ENCODE measurements at regions not wholly inside any gene's neighbourhood (a gene's known extent, or its start where the extent isn't known, plus 50 kb on each side); places are given as distances from the start of the nearest gene placed in this dataset.

DNA sequence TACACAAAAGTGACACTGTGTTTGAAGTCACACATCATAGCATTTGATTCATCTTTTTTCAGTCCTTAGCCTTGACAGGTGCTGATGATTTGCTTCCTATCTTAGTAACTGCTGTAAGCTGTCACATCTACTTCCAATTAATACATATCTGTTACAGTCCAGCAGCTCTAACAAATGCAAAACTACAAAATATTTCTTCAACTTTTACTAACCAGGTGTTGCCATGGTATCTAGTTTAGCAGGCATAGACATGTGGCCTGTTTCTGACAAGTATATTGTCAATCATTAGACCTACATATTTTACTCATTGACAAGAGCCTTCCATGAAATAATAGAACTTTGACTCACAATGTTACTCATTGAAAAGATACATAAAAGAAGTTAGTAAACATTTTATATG lies 1159.7 kb downstream of the GRIK2 start:
- no peak overlapping the region for H3K27ac ChIP-seq (ENCODE audit: insufficient read depth in 1 of 2, low read depth in 1 of 2, low read length in 2 of 2, poor library complexity in 1 of 2, severe bottlenecking in 2 of 2)
- ChIA-PET CTCF (no interaction called here), POLR2A (no interaction called here)
- H3K4me1 ChIP-seq (ENCODE audit: control extremely low read depth in 1 of 4, control insufficient read depth in 4 of 4, insufficient read depth in 4 of 4, low read length in 3 of 4) = no peaks in the 10 kb centered on the region
- H3K9me3 ChIP-seq (ENCODE audit: control extremely low read depth in 1 of 5, control insufficient read depth in 4 of 5, insufficient read depth in 2 of 5, low read depth in 1 of 5, low read length in 4 of 5) = no peaks in the 10 kb centered on the region
- no peaks in the 10 kb centered on the region for H3K27me3 ChIP-seq (replicated peaks in 2 of 5; ENCODE audit: control insufficient read depth in 4 of 5, insufficient read depth in 5 of 5, low read length in 4 of 5)
- H3K4me3 ChIP-seq (ENCODE audit: control insufficient read depth in 1 of 7, extremely low read depth in 1 of 7, insufficient read depth in 4 of 7, low read depth in 2 of 7, low read length in 6 of 7) = no peak overlapping the region
- H3K36me3 ChIP-seq (ENCODE audit: control insufficient read depth in 4 of 4, insufficient read depth in 4 of 4, low read length in 3 of 4) = no peaks in the 10 kb centered on the region
- DNase-seq = no peak

DNA sequence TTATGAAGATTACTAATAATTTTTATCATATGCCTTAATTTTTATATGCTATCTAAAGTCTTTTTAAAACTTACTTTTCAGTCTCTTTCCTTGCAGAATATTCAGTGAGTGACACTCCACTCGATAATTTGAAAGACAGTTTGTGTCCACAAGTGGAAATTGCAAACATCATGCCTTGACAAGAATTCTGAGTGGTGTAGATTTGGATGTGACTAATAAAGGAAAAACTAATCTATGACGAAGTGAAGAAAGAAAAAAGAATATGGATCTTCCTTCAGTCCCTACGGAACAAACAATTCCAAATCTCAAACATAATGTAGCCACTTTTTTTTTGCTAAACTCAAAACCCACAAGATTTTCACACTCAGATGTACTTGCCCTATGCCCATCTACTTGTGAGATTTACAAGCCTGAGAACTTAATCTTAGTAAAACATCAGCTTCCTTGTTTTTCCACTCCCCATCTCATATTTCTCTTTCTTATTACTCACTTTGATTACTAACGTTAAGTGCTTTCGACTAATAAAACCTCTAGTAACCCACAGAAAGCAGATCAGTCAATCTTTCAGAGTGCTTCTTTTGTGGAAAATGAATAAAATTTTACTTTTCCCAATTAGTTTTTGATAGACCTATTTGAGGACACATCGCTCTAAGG lies 1155.8 kb downstream of the GRIK2 start:
- Histone ChIP-seq H3K4me1 (ENCODE audit: control extremely low read depth in 1 of 4, control insufficient read depth in 4 of 4, insufficient read depth in 4 of 4, low read length in 3 of 4) (no peaks in the 10 kb centered on the region), H3K9me3 (ENCODE audit: control extremely low read depth in 1 of 5, control insufficient read depth in 4 of 5, insufficient read depth in 2 of 5, low read depth in 1 of 5, low read length in 4 of 5) (no peaks in the 10 kb centered on the region), H3K27me3 (replicated peaks in 2 of 5; ENCODE audit: control insufficient read depth in 4 of 5, insufficient read depth in 5 of 5, low read length in 4 of 5) (no peaks in the 10 kb centered on the region), H3K27ac (ENCODE audit: insufficient read depth in 1 of 2, low read depth in 1 of 2, low read length in 2 of 2, poor library complexity in 1 of 2, severe bottlenecking in 2 of 2) (no peak overlapping the region), H3K4me3 (ENCODE audit: control insufficient read depth in 1 of 7, extremely low read depth in 1 of 7, insufficient read depth in 4 of 7, low read depth in 2 of 7, low read length in 6 of 7) (no peak overlapping the region), H3K36me3 (ENCODE audit: control insufficient read depth in 4 of 4, insufficient read depth in 4 of 4, low read length in 3 of 4) (no peaks in the 10 kb centered on the region)
- WGBS (ENCODE audit: insufficient coverage) = 48% methylated on average over 2 of the region's 6 CpGs
- ChIA-PET POLR2A (no interaction called here), CTCF (no interaction called here)
- DNase-seq = no peak

DNA sequence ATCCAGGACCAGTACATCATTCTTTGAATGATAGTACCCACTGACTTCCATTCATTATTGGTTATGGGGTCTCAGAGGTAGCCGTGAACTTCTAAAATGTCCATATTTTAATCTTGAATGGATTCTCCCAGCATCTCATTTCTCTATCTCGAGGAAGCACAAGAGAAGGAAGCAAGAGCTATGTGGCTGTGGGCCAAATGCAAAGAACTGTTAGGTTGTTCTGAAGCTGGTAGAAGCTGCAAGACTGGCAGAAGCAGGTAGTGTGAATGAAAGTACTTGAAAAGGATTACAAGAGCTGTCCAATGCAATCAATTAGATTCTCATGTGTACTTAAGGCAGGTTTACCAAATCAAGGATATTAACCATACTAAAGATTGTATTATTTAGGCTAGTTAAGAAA lies 1131.8 kb downstream of the GRIK2 start:
- DNase-seq = no peak
- Histone ChIP-seq H3K4me3 (ENCODE audit: control insufficient read depth in 1 of 7, extremely low read depth in 1 of 7, insufficient read depth in 4 of 7, low read depth in 2 of 7, low read length in 6 of 7) (no peak overlapping the region), H3K9me3 (ENCODE audit: control extremely low read depth in 1 of 5, control insufficient read depth in 4 of 5, insufficient read depth in 2 of 5, low read depth in 1 of 5, low read length in 4 of 5) (no peaks in the 10 kb centered on the region), H3K27ac (ENCODE audit: insufficient read depth in 1 of 2, low read depth in 1 of 2, low read length in 2 of 2, poor library complexity in 1 of 2, severe bottlenecking in 2 of 2) (no peak overlapping the region), H3K4me1 (ENCODE audit: control extremely low read depth in 1 of 4, control insufficient read depth in 4 of 4, insufficient read depth in 4 of 4, low read length in 3 of 4) (no peaks in the 10 kb centered on the region), H3K27me3 (replicated peaks in 2 of 5; ENCODE audit: control insufficient read depth in 4 of 5, insufficient read depth in 5 of 5, low read length in 4 of 5) (no peaks in the 10 kb centered on the region), H3K36me3 (ENCODE audit: control insufficient read depth in 4 of 4, insufficient read depth in 4 of 4, low read length in 3 of 4) (no peaks in the 10 kb centered on the region)
- CTCF ChIA-PET = no interaction called here
- 100% methylated on average over 1 of the region's 2 CpGs for WGBS (ENCODE audit: insufficient coverage)
- POLR2A ChIA-PET = no interaction called here

DNA sequence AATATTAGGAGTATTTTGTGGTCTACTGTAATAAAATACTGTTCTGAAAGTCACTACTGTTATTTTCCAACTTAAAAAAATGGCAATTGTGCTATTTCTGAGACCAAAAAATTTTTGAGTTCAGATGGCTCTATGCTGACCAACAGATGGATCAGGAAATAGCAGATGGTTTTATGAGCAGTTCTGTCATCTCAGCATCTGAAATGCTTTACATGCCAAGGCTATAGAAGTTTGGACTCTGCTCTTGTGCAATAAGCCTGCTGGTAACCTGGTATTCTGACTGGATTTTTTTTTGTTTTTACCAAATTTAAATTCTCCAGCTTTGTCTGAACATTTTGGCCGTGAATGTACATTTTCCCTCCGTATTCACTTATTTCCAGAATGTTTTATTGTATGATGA lies 1127.5 kb downstream of the GRIK2 start:
- CTCF ChIA-PET = no interaction called here
- H3K4me1 ChIP-seq (ENCODE audit: control extremely low read depth in 1 of 4, control insufficient read depth in 4 of 4, insufficient read depth in 4 of 4, low read length in 3 of 4) = no peaks in the 10 kb centered on the region
- no CpG with 5 or more reads among the region's 2 CpGs for WGBS (ENCODE audit: insufficient coverage)
- no peaks in the 10 kb centered on the region for H3K9me3 ChIP-seq (ENCODE audit: control extremely low read depth in 1 of 5, control insufficient read depth in 4 of 5, insufficient read depth in 2 of 5, low read depth in 1 of 5, low read length in 4 of 5)
- no peak for DNase-seq
- H3K36me3 ChIP-seq (ENCODE audit: control insufficient read depth in 4 of 4, insufficient read depth in 4 of 4, low read length in 3 of 4) = no peaks in the 10 kb centered on the region
- POLR2A ChIA-PET = no interaction called here
- no peaks in the 10 kb centered on the region for H3K27me3 ChIP-seq (replicated peaks in 2 of 5; ENCODE audit: control insufficient read depth in 4 of 5, insufficient read depth in 5 of 5, low read length in 4 of 5)
- no peak overlapping the region for H3K27ac ChIP-seq (ENCODE audit: insufficient read depth in 1 of 2, low read depth in 1 of 2, low read length in 2 of 2, poor library complexity in 1 of 2, severe bottlenecking in 2 of 2)
- H3K4me3 ChIP-seq (ENCODE audit: control insufficient read depth in 1 of 7, extremely low read depth in 1 of 7, insufficient read depth in 4 of 7, low read depth in 2 of 7, low read length in 6 of 7) = no peak overlapping the region

DNA sequence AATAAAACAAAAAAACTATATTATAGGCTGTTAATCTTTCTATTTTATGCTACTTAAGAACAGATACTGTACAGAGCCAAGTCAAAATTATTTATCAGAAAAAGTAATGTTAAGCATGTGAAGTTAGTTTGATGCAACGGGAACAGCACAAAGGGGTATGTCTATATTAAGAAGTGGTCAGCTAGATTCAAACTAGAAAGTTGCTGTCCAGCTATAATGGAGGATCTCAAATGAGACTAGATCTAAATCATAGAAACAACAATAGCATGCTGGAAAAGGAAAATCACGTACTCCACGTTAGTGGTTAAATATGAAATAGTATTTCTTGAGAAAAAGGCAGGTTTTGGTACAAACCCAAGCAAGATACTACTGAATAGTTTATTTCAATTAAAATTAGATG lies 1124.0 kb downstream of the GRIK2 start:
- Histone ChIP-seq H3K4me3 (ENCODE audit: control insufficient read depth in 1 of 7, extremely low read depth in 1 of 7, insufficient read depth in 4 of 7, low read depth in 2 of 7, low read length in 6 of 7) (no peak overlapping the region), H3K27me3 (replicated peaks in 2 of 5; ENCODE audit: control insufficient read depth in 4 of 5, insufficient read depth in 5 of 5, low read length in 4 of 5) (no peaks in the 10 kb centered on the region), H3K4me1 (ENCODE audit: control extremely low read depth in 1 of 4, control insufficient read depth in 4 of 4, insufficient read depth in 4 of 4, low read length in 3 of 4) (no peaks in the 10 kb centered on the region), H3K27ac (ENCODE audit: insufficient read depth in 1 of 2, low read depth in 1 of 2, low read length in 2 of 2, poor library complexity in 1 of 2, severe bottlenecking in 2 of 2) (no peak overlapping the region), H3K9me3 (ENCODE audit: control extremely low read depth in 1 of 5, control insufficient read depth in 4 of 5, insufficient read depth in 2 of 5, low read depth in 1 of 5, low read length in 4 of 5) (no peaks in the 10 kb centered on the region), H3K36me3 (ENCODE audit: control insufficient read depth in 4 of 4, insufficient read depth in 4 of 4, low read length in 3 of 4) (no peaks in the 10 kb centered on the region)
- ChIA-PET CTCF (no interaction called here), POLR2A (no interaction called here)
- WGBS (ENCODE audit: insufficient coverage) = no CpG with 5 or more reads among the region's 3 CpGs
- DNase-seq = no peak

DNA sequence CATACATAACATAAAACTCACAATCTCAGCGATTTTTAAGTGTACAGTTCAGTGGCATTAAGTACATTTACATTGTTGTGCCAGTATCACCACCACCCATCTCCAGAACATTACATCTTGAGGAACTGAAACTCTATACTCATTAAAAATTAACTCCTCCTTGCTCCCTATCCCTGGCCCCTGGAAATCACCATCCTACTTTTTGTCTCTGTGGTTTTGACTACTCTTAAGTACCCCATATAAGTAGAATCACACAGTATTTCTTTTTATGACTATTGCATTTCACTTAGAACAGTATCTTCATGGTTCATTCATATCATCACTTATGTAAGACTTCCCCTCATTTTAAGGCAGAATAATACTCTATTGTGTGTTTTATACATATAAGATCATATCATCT lies 1108.1 kb downstream of the GRIK2 start:
- Histone ChIP-seq H3K36me3 (ENCODE audit: control insufficient read depth in 4 of 4, insufficient read depth in 4 of 4, low read length in 3 of 4) (no peaks in the 10 kb centered on the region), H3K27ac (ENCODE audit: insufficient read depth in 1 of 2, low read depth in 1 of 2, low read length in 2 of 2, poor library complexity in 1 of 2, severe bottlenecking in 2 of 2) (no peak overlapping the region), H3K4me1 (ENCODE audit: control extremely low read depth in 1 of 4, control insufficient read depth in 4 of 4, insufficient read depth in 4 of 4, low read length in 3 of 4) (no peaks in the 10 kb centered on the region), H3K9me3 (ENCODE audit: control extremely low read depth in 1 of 5, control insufficient read depth in 4 of 5, insufficient read depth in 2 of 5, low read depth in 1 of 5, low read length in 4 of 5) (no peaks in the 10 kb centered on the region), H3K27me3 (replicated peaks in 2 of 5; ENCODE audit: control insufficient read depth in 4 of 5, insufficient read depth in 5 of 5, low read length in 4 of 5) (no peaks in the 10 kb centered on the region), H3K4me3 (ENCODE audit: control insufficient read depth in 1 of 7, extremely low read depth in 1 of 7, insufficient read depth in 4 of 7, low read depth in 2 of 7, low read length in 6 of 7) (no peak overlapping the region)
- ChIA-PET POLR2A (no interaction called here), CTCF (no interaction called here)
- WGBS (ENCODE audit: insufficient coverage) = no CpG with 5 or more reads among the region's 1 CpG
- DNase-seq = no peak

DNA sequence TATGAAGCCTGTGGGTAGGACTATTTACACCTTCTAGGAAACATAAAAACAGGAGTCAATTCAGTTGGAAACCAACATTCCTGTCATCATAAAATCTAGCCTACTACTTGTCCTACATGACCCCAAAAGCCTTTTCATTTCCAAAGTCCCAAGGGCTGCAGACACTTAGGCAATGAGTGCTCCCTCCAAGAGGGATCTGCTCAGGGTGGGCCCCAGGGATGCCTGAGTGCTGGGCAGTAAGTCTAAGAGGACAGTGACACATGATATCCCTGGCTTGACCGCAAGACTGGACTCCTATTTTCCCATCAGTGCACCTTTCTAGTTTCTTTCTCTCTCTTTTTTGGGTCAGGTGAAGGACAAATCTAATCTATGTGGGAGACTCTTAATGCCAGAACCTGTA lies 1101.3 kb downstream of the GRIK2 start:
- Histone ChIP-seq H3K27ac (ENCODE audit: insufficient read depth in 1 of 2, low read depth in 1 of 2, low read length in 2 of 2, poor library complexity in 1 of 2, severe bottlenecking in 2 of 2) (no peak overlapping the region), H3K4me3 (ENCODE audit: control insufficient read depth in 1 of 7, extremely low read depth in 1 of 7, insufficient read depth in 4 of 7, low read depth in 2 of 7, low read length in 6 of 7) (no peak overlapping the region), H3K9me3 (ENCODE audit: control extremely low read depth in 1 of 5, control insufficient read depth in 4 of 5, insufficient read depth in 2 of 5, low read depth in 1 of 5, low read length in 4 of 5) (no peaks in the 10 kb centered on the region), H3K36me3 (ENCODE audit: control insufficient read depth in 4 of 4, insufficient read depth in 4 of 4, low read length in 3 of 4) (no peaks in the 10 kb centered on the region), H3K4me1 (ENCODE audit: control extremely low read depth in 1 of 4, control insufficient read depth in 4 of 4, insufficient read depth in 4 of 4, low read length in 3 of 4) (no peaks in the 10 kb centered on the region), H3K27me3 (replicated peaks in 2 of 5; ENCODE audit: control insufficient read depth in 4 of 5, insufficient read depth in 5 of 5, low read length in 4 of 5) (no peaks in the 10 kb centered on the region)
- ChIA-PET CTCF (no interaction called here), POLR2A (no interaction called here)
- WGBS (ENCODE audit: insufficient coverage) = no CpG with 5 or more reads among the region's 1 CpG
- DNase-seq = no peak
